ENCODE measurements at regions not wholly inside any gene's neighbourhood (a gene's known extent, or its start where the extent isn't known, plus 50 kb on each side); places are given as distances from the start of the nearest gene placed in this dataset.

DNA sequence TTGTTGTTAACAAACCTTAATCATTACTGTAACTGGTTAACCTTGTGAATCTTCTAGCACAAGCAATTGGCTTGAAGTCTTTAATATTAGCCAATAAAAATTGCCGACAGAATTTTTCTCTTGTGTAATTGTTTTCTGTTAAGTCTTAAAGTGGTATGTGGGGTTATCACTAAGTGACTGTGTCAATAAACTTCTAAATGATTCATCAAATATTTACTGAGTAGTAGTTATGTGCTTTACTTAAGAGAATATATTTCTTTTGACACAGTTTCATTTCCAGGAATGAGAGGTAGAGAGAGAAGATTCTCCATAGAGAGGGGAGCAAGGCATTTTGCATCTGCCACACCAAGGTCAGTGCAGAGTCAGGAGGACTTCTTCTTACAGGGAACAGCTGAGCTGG lies 2361.6 kb upstream of the AGA start:
- TF ChIP-seq CTCF (IDR thresholded peaks at IDR 0.05 in 2 of 3, conservative IDR thresholded peaks at IDR 0.05 in 1 of 3; ENCODE audit: borderline replicate concordance in 1 of 3, insufficient read depth in 1 of 3, low read depth in 2 of 3, low read length in 2 of 3) (no peak), POLR2A (IDR thresholded peaks at IDR 0.05; ENCODE audit: borderline replicate concordance, extremely low read depth, insufficient read depth, insufficient read length) (no peak), EZH2 (IDR thresholded peaks at IDR 0.05) (no peak), ZFX (IDR thresholded peaks at IDR 0.05) (no peak), CEBPB (IDR thresholded peaks at IDR 0.05; ENCODE audit: low read depth) (no peak), SRF (IDR thresholded peaks at IDR 0.05; ENCODE audit: low read depth) (no peak), EZH2phosphoT487 (IDR thresholded peaks at IDR 0.05; ENCODE audit: borderline replicate concordance) (no peak), EGR1 (IDR thresholded peaks at IDR 0.05; ENCODE audit: low read depth) (no peak), RAD21 (IDR thresholded peaks at IDR 0.05; ENCODE audit: low read depth) (no peak), MAX (IDR thresholded peaks at IDR 0.05) (no peak), POLR2AphosphoS5 (IDR thresholded peaks at IDR 0.05; ENCODE audit: low read depth, low read length) (no peak), REST (IDR thresholded peaks at IDR 0.05; ENCODE audit: low read depth) (no peak), YY1 (IDR thresholded peaks at IDR 0.05; ENCODE audit: extremely low read depth, insufficient replicate concordance, low read depth, low read length) (no peak), SIN3A (IDR thresholded peaks at IDR 0.05; ENCODE audit: low read depth) (no peak)

Data from HCT116 (cell line).